ENCODE measurements at regions not wholly inside any gene's neighbourhood (a gene's known extent, or its start where the extent isn't known, plus 50 kb on each side); places are given as distances from the start of the nearest gene placed in this dataset.

- no peak overlapping the region for H3K27ac ChIP-seq (ENCODE audit: low read depth, low read length)
- WGBS, 3 donors, result 56 to 84% (median 67%) methylated on average over 2 of the region's 2 CpGs
These were observed 94.3 kb upstream of the IL6 start for GRCh38 chr7:22632674-22633073.

- WGBS, 3 donors, result 53 to 59% (median 56%) methylated on average over 2 of the region's 2 CpGs
- no peak overlapping the region for H3K27ac ChIP-seq (ENCODE audit: low read depth, low read length)
These were observed 95.3 kb upstream of the IL6 start for GRCh38 chr7:22631730-22632129.

- WGBS, 3 donors, result 97 to 99% (median 98%) methylated on average over 7 of the region's 7 CpGs
- no peak overlapping the region for H3K27ac ChIP-seq (ENCODE audit: low read depth, low read length)
These were observed 96.9 kb upstream of the IL6 start for GRCh38 chr7:22630069-22630468.

- H3K27ac ChIP-seq (ENCODE audit: low read depth, low read length), result no peak overlapping the region
These were observed 97.9 kb upstream of the IL6 start for GRCh38 chr7:22629056-22629455.

- WGBS, 3 donors, result 91 to 98% (median 97%) methylated on average over 1 of the region's 1 CpG
- no peak overlapping the region for H3K27ac ChIP-seq (ENCODE audit: low read depth, low read length)
These were observed 98.9 kb upstream of the IL6 start for GRCh38 chr7:22628112-22628511.

GRCh38 chr7:22627136-22627535 is 99.9 kb upstream of the IL6 start:
- no peak overlapping the region for H3K27ac ChIP-seq (ENCODE audit: low read depth, low read length)
- 30 to 51% (median 48%) methylated on average over 2 of the region's 2 CpGs for WGBS, 3 donors

- H3K27ac ChIP-seq (ENCODE audit: low read depth, low read length), result no peak overlapping the region
- 93 to 100% (median 94%) methylated on average over 1 of the region's 1 CpG for WGBS, 3 donors
These were observed 101.7 kb upstream of the IL6 start for GRCh38 chr7:22625251-22625650.

- no peak overlapping the region for H3K27ac ChIP-seq (ENCODE audit: low read depth, low read length)
- 96 to 100% (median 96%) methylated on average over 3 of the region's 3 CpGs for WGBS, 3 donors
These were observed 102.2 kb upstream of the IL6 start for GRCh38 chr7:22624781-22625180.

GRCh38 chr7:22622116-22622785 is 104.7 kb upstream of the IL6 start:
- WGBS, 3 donors, result 93 to 95% (median 93%) methylated on average over 4 of the region's 4 CpGs
- no peak overlapping the region for H3K27ac ChIP-seq (ENCODE audit: low read depth, low read length)

GRCh38 chr7:22618528-22618927 is 108.5 kb upstream of the IL6 start:
- H3K27ac ChIP-seq (ENCODE audit: low read depth, low read length), result no peak overlapping the region

- WGBS, 3 donors, result 58 to 85% (median 67%) methylated on average over 4 of the region's 4 CpGs
- H3K27ac ChIP-seq (ENCODE audit: low read depth, low read length), result no peak overlapping the region
These were observed 109.8 kb upstream of the IL6 start for GRCh38 chr7:22617166-22617565.

- H3K27ac ChIP-seq (ENCODE audit: low read depth, low read length), result no peak overlapping the region
- 75 to 86% (median 80%) methylated on average over 2 of the region's 2 CpGs for WGBS, 3 donors
These were observed 113.5 kb upstream of the IL6 start for GRCh38 chr7:22613496-22613895.

GRCh38 chr7:22612776-22613175 is 112.8 kb upstream of the STEAP1B start:
- WGBS, 3 donors, result 74 to 86% (median 82%) methylated on average over 2 of the region's 2 CpGs
- no peak overlapping the region for H3K27ac ChIP-seq (ENCODE audit: low read depth, low read length)

- H3K27ac ChIP-seq (ENCODE audit: low read depth, low read length), result no peak overlapping the region
- WGBS, 3 donors, result 83 to 85% (median 83%) methylated on average over 4 of the region's 4 CpGs
These were observed 111.7 kb upstream of the STEAP1B start for GRCh38 chr7:22611758-22612079.

- 86 to 91% (median 88%) methylated on average over 3 of the region's 3 CpGs for WGBS, 3 donors
These were observed 111.2 kb upstream of the STEAP1B start for GRCh38 chr7:22610951-22611757.

GRCh38 chr7:22610263-22610662 is 110.3 kb upstream of the STEAP1B start:
- 98 to 99% (median 98%) methylated on average over 3 of the region's 3 CpGs for WGBS, 3 donors
- no peak overlapping the region for H3K27ac ChIP-seq (ENCODE audit: low read depth, low read length)

More at GRCh38 chr7:22610951-22611757, 111.2 kb upstream of the STEAP1B start:
- H3K27ac ChIP-seq (ENCODE audit: low read depth, low read length), result no peak overlapping the region

- WGBS, 3 donors, result 90 to 92% (median 90%) methylated on average over 5 of the region's 5 CpGs
- no peak overlapping the region for H3K27ac ChIP-seq (ENCODE audit: low read depth, low read length)
These were observed 107.2 kb upstream of the STEAP1B start for GRCh38 chr7:22607180-22607579.

- no peak overlapping the region for H3K27ac ChIP-seq (ENCODE audit: low read depth, low read length)
- 79 to 92% (median 89%) methylated on average over 2 of the region's 2 CpGs for WGBS, 3 donors
These were observed 104.3 kb upstream of the STEAP1B start for GRCh38 chr7:22604246-22604645.

- 59 to 79% (median 60%) methylated on average over 4 of the region's 4 CpGs for whole genome bisulfite sequencing, 3 donors
- no peak overlapping the region for H3K27ac ChIP-seq (ENCODE audit: low read depth, low read length)
These were observed 102.0 kb upstream of the STEAP1B start for GRCh38 chr7:22601812-22602565.

GRCh38 chr7:22601408-22601807 is 101.4 kb upstream of the STEAP1B start:
- no peak overlapping the region for H3K27ac ChIP-seq (ENCODE audit: low read depth, low read length)

All from adipose tissue (tissue), 3 donors.